IMR-90 (cell line): ENCODE measurements at regions not wholly inside any gene's neighbourhood (a gene's known extent, or its start where the extent isn't known, plus 50 kb on each side); places are given as distances from the start of the nearest gene placed in this dataset.

Experiments
- ATAC-seq: fragments of 200-7000 bp; cut with Tn5 transposase; 2 replicates; pipeline ENCODE4 v1.9.1; 2020; ENCODE audit warnings: low read depth, mild to moderate bottlenecking, moderate library complexity
- BruUV-seq: library from RNA; stranded (reverse); fragments of 400-500 nt; replicated peaks from 2 replicates; lab custom pipeline; 2021; lab: Mats Ljungman, UMichigan
- CTCF ChIA-PET: fragments of 300-600 bp; formaldehyde crosslinking; extraction: SDS; loops from one replicate; lab custom pipeline; 2021; ENCODE audit warnings: antibody characterized with exemption; lab: Yijun Ruan, JAX
- POLR2A ChIA-PET: fragments of 300-600 bp; sonication (Branson Sonifier 250); formaldehyde crosslinking; loops from one replicate; lab custom pipeline; 2022; ENCODE audit warnings: antibody characterized with exemption; ENCODE audit not compliant: unreplicated experiment; lab: Charles Lee
- DNase-seq: peaks from one replicate; pipeline ENCODE4 v3.0.0; 2013
- H2AFZ ChIP-seq: replicated peaks from 2 replicates; pipeline ENCODE3; 2013; ENCODE audit warnings: low read length, mild to moderate bottlenecking; ENCODE audit not compliant: poor library complexity
- H2AK5ac ChIP-seq: 2 replicates; pipeline ENCODE4 v1.6.1; 2013; ENCODE audit warnings: low read depth, low read length, inconsistent platforms
- H2AK9ac ChIP-seq: replicated peaks from 2 replicates; pipeline ENCODE3; 2013; ENCODE audit warnings: mild to moderate bottlenecking, low read depth, low read length, moderate library complexity; ENCODE audit not compliant: poor library complexity
- H2BK120ac ChIP-seq: 2 replicates; pipeline ENCODE4 v1.6.1; 2013; ENCODE audit warnings: low read depth, low read length, inconsistent platforms
- H2BK15ac ChIP-seq: 3 replicates; pipeline ENCODE4 v1.6.1; 2013; ENCODE audit warnings: low read depth, low read length, inconsistent platforms
- H2BK20ac ChIP-seq: 2 replicates; pipeline ENCODE4 v1.6.1; 2013; ENCODE audit warnings: low read depth, mild to moderate bottlenecking, inconsistent platforms, low read length, moderate library complexity
- H2BK5ac ChIP-seq: 2 replicates; pipeline ENCODE4 v1.6.1; 2013; ENCODE audit warnings: mild to moderate bottlenecking, low read depth, low read length, inconsistent platforms; ENCODE audit not compliant: poor library complexity, severe bottlenecking
- H3K14ac ChIP-seq: replicated peaks from 2 replicates; pipeline ENCODE4 v1.6.1; 2013; ENCODE audit warnings: low read depth, low read length, inconsistent platforms
- H3K18ac ChIP-seq: 2 replicates; pipeline ENCODE4 v1.6.1; 2013; ENCODE audit warnings: low read depth, low read length, control low read depth
- H3K23ac ChIP-seq: 2 replicates; pipeline ENCODE4 v1.6.1; 2013; ENCODE audit warnings: low read depth, low read length, inconsistent platforms
- H3K27ac ChIP-seq: 2 replicates; pipeline ENCODE4 v1.5.1; 2013; ENCODE audit warnings: mild to moderate bottlenecking, control low read depth, low read length; ENCODE audit not compliant: insufficient read depth
- H3K27me3 ChIP-seq: 2 replicates; pipeline ENCODE4 v1.6.1; 2013; ENCODE audit warnings: low read length; ENCODE audit not compliant: control insufficient read depth, insufficient read depth
- H3K36me3 ChIP-seq: 2 replicates; pipeline ENCODE4 v1.6.1; 2013; ENCODE audit warnings: low read length, mixed read lengths; ENCODE audit not compliant: control insufficient read depth, insufficient read depth
- H3K4ac ChIP-seq: 2 replicates; pipeline ENCODE4 v1.6.1; 2013; ENCODE audit warnings: low read depth, low read length, inconsistent platforms
- H3K4me1 ChIP-seq: 2 replicates; pipeline ENCODE4 v1.6.1; 2013; ENCODE audit warnings: low read length, mixed read lengths; ENCODE audit not compliant: control insufficient read depth, insufficient read depth
- H3K4me2 ChIP-seq: 2 replicates; pipeline ENCODE4 v1.6.1; 2013; ENCODE audit warnings: low read depth, mild to moderate bottlenecking, control low read depth, low read length, moderate library complexity
- H3K4me3 ChIP-seq: 2 replicates; pipeline ENCODE4 v1.5.1; 2013; ENCODE audit warnings: low read depth, mild to moderate bottlenecking, control low read depth, low read length, moderate library complexity; ENCODE audit not compliant: insufficient read depth
- H3K56ac ChIP-seq: 2 replicates; pipeline ENCODE4 v1.6.1; 2013; ENCODE audit warnings: low read length, inconsistent platforms; ENCODE audit not compliant: insufficient read depth; ENCODE audit errors: extremely low read depth
- H3K79me1 ChIP-seq, 2 experiments: 2 replicates each; pipeline ENCODE4 v1.6.1; 2013; ENCODE audit warnings: low read length in 2 of 2, inconsistent platforms in 1 of 2, low read depth in 1 of 2
- H3K9ac ChIP-seq: 2 replicates; pipeline ENCODE4 v1.6.1; 2013; ENCODE audit warnings: low read depth, low read length, control low read depth
- H3K9me1 ChIP-seq: 2 replicates; pipeline ENCODE4 v1.6.1; 2013; ENCODE audit warnings: low read length, inconsistent platforms; ENCODE audit not compliant: insufficient read depth
- H3K9me3 ChIP-seq: 2 replicates; pipeline ENCODE4 v1.6.1; 2013; ENCODE audit warnings: low read length; ENCODE audit not compliant: control insufficient read depth, insufficient read depth
- H4K20me1 ChIP-seq: 2 replicates; pipeline ENCODE4 v1.6.1; 2013; ENCODE audit warnings: low read length, inconsistent platforms; ENCODE audit not compliant: insufficient read depth
- H4K5ac ChIP-seq: 2 replicates; pipeline ENCODE4 v1.6.1; 2013; ENCODE audit warnings: mild to moderate bottlenecking, low read depth, low read length, control low read depth
- H4K8ac ChIP-seq, 2 experiments: 2 replicates each; pipeline ENCODE4 v1.6.1; 2013; ENCODE audit warnings: low read depth in 2 of 2, low read length in 2 of 2, control low read depth in 1 of 2, inconsistent platforms in 1 of 2
- H4K91ac ChIP-seq: 2 replicates; pipeline ENCODE4 v1.6.1; 2013; ENCODE audit warnings: low read depth, low read length, inconsistent platforms; ENCODE audit not compliant: insufficient read depth
- BHLHE40 ChIP-seq: fragments of 150-350 bp; IDR thresholded peaks from 2 replicates; pipeline ENCODE4 v1.6.1; 2016; ENCODE audit warnings: mild to moderate bottlenecking, low read depth, low read length
- CEBPB ChIP-seq: IDR thresholded peaks from 2 replicates; pipeline ENCODE4 v1.6.1; 2012; ENCODE audit warnings: low read depth, low read length, improper control_type of control experiment
- CHD1 ChIP-seq: IDR thresholded peaks from 2 replicates; pipeline ENCODE4 v1.6.1; 2012; ENCODE audit warnings: low read depth, low read length, improper control_type of control experiment
- FOS ChIP-seq: fragments of 150-350 bp; IDR thresholded peaks from 2 replicates; pipeline ENCODE4 v1.6.1; 2016; ENCODE audit warnings: low read depth, low read length
- MAFK ChIP-seq: IDR thresholded peaks from 2 replicates; pipeline ENCODE4 v1.6.1; 2012; ENCODE audit warnings: low read depth, low read length, improper control_type of control experiment
- MAZ ChIP-seq: IDR thresholded peaks from 2 replicates; pipeline ENCODE4 v1.6.1; 2012; ENCODE audit warnings: low read depth, mild to moderate bottlenecking, low read length, improper control_type of control experiment, moderate library complexity, borderline replicate concordance
- MXI1 ChIP-seq: IDR thresholded peaks from 2 replicates; pipeline ENCODE4 v1.6.1; 2012; ENCODE audit warnings: low read depth, mild to moderate bottlenecking, low read length, moderate library complexity, borderline replicate concordance
- NFE2L2 ChIP-seq: fragments of 150-350 bp; IDR thresholded peaks from 2 replicates; pipeline ENCODE4 v1.6.1; 2016; ENCODE audit warnings: low read depth, mild to moderate bottlenecking, low read length
- POLR2A ChIP-seq: IDR thresholded peaks from 2 replicates; pipeline ENCODE4 v1.6.1; 2012; ENCODE audit warnings: mild to moderate bottlenecking, low read depth, low read length
- RAD21 ChIP-seq: IDR thresholded peaks from 2 replicates; pipeline ENCODE4 v1.6.1; 2012; ENCODE audit warnings: low read length, improper control_type of control experiment
- RCOR1 ChIP-seq: IDR thresholded peaks from 2 replicates; pipeline ENCODE4 v1.6.1; 2012; ENCODE audit warnings: mild to moderate bottlenecking, low read length, improper control_type of control experiment; ENCODE audit not compliant: insufficient replicate concordance
- RFX5 ChIP-seq: IDR thresholded peaks from 2 replicates; pipeline ENCODE4 v1.8.0; 2012; ENCODE audit warnings: low read depth, mild to moderate bottlenecking, low read length, moderate library complexity
- SMC3 ChIP-seq: fragments of 150-350 bp; IDR thresholded peaks from 2 replicates; pipeline ENCODE4 v1.6.1; 2016; ENCODE audit warnings: low read depth, mild to moderate bottlenecking, antibody characterized with exemption, low read length, moderate library complexity
- USF2 ChIP-seq: fragments of 150-350 bp; IDR thresholded peaks from 2 replicates; pipeline ENCODE4 v1.6.1; 2017; ENCODE audit warnings: mild to moderate bottlenecking, antibody characterized with exemption, low read length, low read depth
- WGBS, 2 experiments: methylation state at CpG; one replicate each; pipeline versions ENCODE4 v1.1.5 to v1.1.7; 2013; ENCODE audit warnings: missing lambda C conversion rate in 2 of 2; ENCODE audit not compliant: insufficient read length in 1 of 2; ENCODE audit errors: extremely low coverage in 2 of 2; 5-methylcytosine and 5-hydroxymethylcytosine counted together
- dilution Hi-C: fragments of 300-500 bp; cut with HindIII; formaldehyde crosslinking; loops from one replicate; pipeline ENCODE4 v1.14.3; 2018; ENCODE audit warnings: low sequenced_read_pairs; ENCODE audit not compliant: unreplicated experiment
- in situ Hi-C: fragments of 300-500 bp; cut with MboI; formaldehyde crosslinking; loops from 3 replicates; pipeline ENCODE4 v1.14.3; 2019; ENCODE audit warnings: low sequenced_read_pairs, inconsistent platforms, mixed read lengths
- intact Hi-C: fragments of 100-400 bp; cut with micrococcal nuclease; formaldehyde crosslinking; loops from 2 replicates; pipeline ENCODE4 v1.10.0; 2022
- TF ChIP-seq, protein P1 (sequence below): conservative IDR thresholded peaks from 2 replicates; pipeline ENCODE4 v1.5.1; 2012; ENCODE audit warnings: mild to moderate bottlenecking, low read depth, low read length, improper control_type of control experiment
- TF ChIP-seq, protein P2 (sequence below): fragments of 150-350 bp; IDR thresholded peaks from 2 replicates; pipeline ENCODE4 v1.6.1; 2016; ENCODE audit warnings: low read depth, mild to moderate bottlenecking, low read length, moderate library complexity, borderline replicate concordance

GRCh38 chr5:143680672-143681259, 131.2 kb upstream of the HMHB1 start:
- Histone ChIP-seq H3K14ac (no peak overlapping the region), H4K8ac (no peak overlapping the region), H2AK9ac (no peak overlapping the region), H3K9ac (no peak overlapping the region), H3K18ac (no peak overlapping the region), H2BK5ac (no peak overlapping the region), H3K4me2 (no peak overlapping the region), H4K5ac (no peak overlapping the region), H3K4me3 (no peak overlapping the region), H2BK15ac (no peak overlapping the region), H3K9me3 (no peaks in the 10 kb centered on the region), H3K4ac (no peak overlapping the region), H2AK5ac (no peak overlapping the region), H2BK20ac (no peak overlapping the region), H3K36me3 (no peaks in the 10 kb centered on the region), H4K91ac (no peak overlapping the region), H4K20me1 (no peaks in the 10 kb centered on the region), H3K9me1 (no peaks in the 10 kb centered on the region; the same call in 1 of the 2 replicates), H3K27me3 (no peaks in the 10 kb centered on the region), H2BK120ac (no peak overlapping the region), H3K4me1 (peaks cover 8% of the 10 kb centered on the region), H2AFZ (no peak overlapping the region), H3K79me1 (no peaks in the 10 kb centered on the region), H3K56ac (no peak overlapping the region), H3K23ac (no peak overlapping the region), H3K27ac (no peak overlapping the region)
- ATAC-seq (no peak), DNase-seq (peak; percentile 10)
- TF ChIP-seq CEBPB (no peak), CHD1 (no peak), RAD21 (no peak), RCOR1 (no peak), POLR2A (no peak), MAFK (no peak), RFX5 (no peak), FOS (no peak), BHLHE40 (no peak), MAZ (no peak), SMC3 (no peak), NFE2L2 (no peak), MXI1 (no peak), USF2 (no peak)
- TF ChIP-seq, protein P1, sequence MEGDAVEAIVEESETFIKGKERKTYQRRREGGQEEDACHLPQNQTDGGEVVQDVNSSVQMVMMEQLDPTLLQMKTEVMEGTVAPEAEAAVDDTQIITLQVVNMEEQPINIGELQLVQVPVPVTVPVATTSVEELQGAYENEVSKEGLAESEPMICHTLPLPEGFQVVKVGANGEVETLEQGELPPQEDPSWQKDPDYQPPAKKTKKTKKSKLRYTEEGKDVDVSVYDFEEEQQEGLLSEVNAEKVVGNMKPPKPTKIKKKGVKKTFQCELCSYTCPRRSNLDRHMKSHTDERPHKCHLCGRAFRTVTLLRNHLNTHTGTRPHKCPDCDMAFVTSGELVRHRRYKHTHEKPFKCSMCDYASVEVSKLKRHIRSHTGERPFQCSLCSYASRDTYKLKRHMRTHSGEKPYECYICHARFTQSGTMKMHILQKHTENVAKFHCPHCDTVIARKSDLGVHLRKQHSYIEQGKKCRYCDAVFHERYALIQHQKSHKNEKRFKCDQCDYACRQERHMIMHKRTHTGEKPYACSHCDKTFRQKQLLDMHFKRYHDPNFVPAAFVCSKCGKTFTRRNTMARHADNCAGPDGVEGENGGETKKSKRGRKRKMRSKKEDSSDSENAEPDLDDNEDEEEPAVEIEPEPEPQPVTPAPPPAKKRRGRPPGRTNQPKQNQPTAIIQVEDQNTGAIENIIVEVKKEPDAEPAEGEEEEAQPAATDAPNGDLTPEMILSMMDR: no peak
- TF ChIP-seq, protein P2, sequence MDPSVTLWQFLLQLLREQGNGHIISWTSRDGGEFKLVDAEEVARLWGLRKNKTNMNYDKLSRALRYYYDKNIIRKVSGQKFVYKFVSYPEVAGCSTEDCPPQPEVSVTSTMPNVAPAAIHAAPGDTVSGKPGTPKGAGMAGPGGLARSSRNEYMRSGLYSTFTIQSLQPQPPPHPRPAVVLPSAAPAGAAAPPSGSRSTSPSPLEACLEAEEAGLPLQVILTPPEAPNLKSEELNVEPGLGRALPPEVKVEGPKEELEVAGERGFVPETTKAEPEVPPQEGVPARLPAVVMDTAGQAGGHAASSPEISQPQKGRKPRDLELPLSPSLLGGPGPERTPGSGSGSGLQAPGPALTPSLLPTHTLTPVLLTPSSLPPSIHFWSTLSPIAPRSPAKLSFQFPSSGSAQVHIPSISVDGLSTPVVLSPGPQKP: no peak
- WGBS, 2 experiments: no CpG with 5 or more reads among the region's 4 CpGs
- ChIA-PET POLR2A (no interaction called here), CTCF (interaction anchor here (0.7 to 0.9 kb wide), 2 partner anchors 144 to 579 kb away, joined by 3 read pairs; no protein-coding TSS in a partner anchor)
- in situ Hi-C loops: no loop called here
- intact Hi-C loops: loop anchor here (1.0 kb wide), 1 partner anchor 278 kb away; no protein-coding TSS in a partner anchor
- BruUV-seq: no TSS peak
- dilution Hi-C loops: no loop called here
